ENCODE measurements at regions not wholly inside any gene's neighbourhood (a gene's known extent, or its start where the extent isn't known, plus 50 kb on each side); places are given as distances from the start of the nearest gene placed in this dataset.

GRCh38 chr16:66264311-66265047 is 102.0 kb upstream of the CDH5 start:
- DNase-seq, result no peak
- no peaks in the 10 kb centered on the region for H3K9me3 ChIP-seq
- no peaks in the 10 kb centered on the region for H3K27me3 ChIP-seq
- WGBS, 2 donors, result 87 to 93% methylated on average over 3 to 17 of the region's 17 CpGs
- no peak for TF ChIP-seq POLR2A (IDR thresholded peaks at IDR 0.05)
- no peak for TF ChIP-seq CTCF (IDR thresholded peaks at IDR 0.05)
- H3K36me3 ChIP-seq, result no peaks in the 10 kb centered on the region
- H3K4me1 ChIP-seq, result peaks cover 0 to 3% of the 10 kb centered on the region in 2 donors
- intact Hi-C loops (cut with DNase I), result no loop called here
- no peak overlapping the region for H3K27ac ChIP-seq
- H3K4me3 ChIP-seq (replicated peaks in 1 of 3), result no peak overlapping the region

GRCh38 chr16:66263973-66264310 is 102.5 kb upstream of the CDH5 start:
- WGBS, 2 donors, result 82 to 100% methylated on average over 1 of the region's 1 CpG
- intact Hi-C loops (cut with DNase I), result no loop called here
- H3K9me3 ChIP-seq, result no peaks in the 10 kb centered on the region
- TF ChIP-seq CTCF (IDR thresholded peaks at IDR 0.05) (no peak), POLR2A (IDR thresholded peaks at IDR 0.05) (no peak)
- no peak overlapping the region for H3K27ac ChIP-seq
- H3K27me3 ChIP-seq, result no peaks in the 10 kb centered on the region
- H3K36me3 ChIP-seq, result no peaks in the 10 kb centered on the region
- no peak overlapping the region for H3K4me3 ChIP-seq (replicated peaks in 1 of 3)
- H3K4me1 ChIP-seq, result peaks cover 0 to 3% of the 10 kb centered on the region in 2 donors
- no peak for DNase-seq

GRCh38 chr16:66263168-66263972 is 103.1 kb upstream of the CDH5 start:
- no peak overlapping the region for H3K27ac ChIP-seq
- no peaks in the 10 kb centered on the region for H3K36me3 ChIP-seq
- intact Hi-C loops (cut with DNase I), result no loop called here
- no peaks in the 10 kb centered on the region for H3K9me3 ChIP-seq
- WGBS, 2 donors, result 90 to 94% methylated on average over 6 of the region's 6 CpGs
- H3K4me3 ChIP-seq (replicated peaks in 1 of 3), result no peak overlapping the region
- H3K27me3 ChIP-seq, result no peaks in the 10 kb centered on the region
- H3K4me1 ChIP-seq, result peaks cover 0 to 3% of the 10 kb centered on the region in 2 donors
- no peak for DNase-seq
- TF ChIP-seq CTCF (IDR thresholded peaks at IDR 0.05) (no peak), POLR2A (IDR thresholded peaks at IDR 0.05) (no peak)

- Histone ChIP-seq H3K4me3 (replicated peaks in 1 of 3) (no peak overlapping the region), H3K27me3 (no peaks in the 10 kb centered on the region), H3K9me3 (no peaks in the 10 kb centered on the region), H3K4me1 (peaks cover 0 to 3% of the 10 kb centered on the region in 2 donors), H3K27ac (no peak overlapping the region), H3K36me3 (no peaks in the 10 kb centered on the region)
- no peak for TF ChIP-seq POLR2A (IDR thresholded peaks at IDR 0.05)
- DNase-seq, result no peak
- 81 to 85% methylated on average over 9 to 11 of the region's 11 CpGs for WGBS, 2 donors
- intact Hi-C loops (cut with DNase I), result no loop called here
Measured at GRCh38 chr16:66262253-66263167, 104.0 kb upstream of the CDH5 start.

GRCh38 chr16:66261826-66262225 is 104.7 kb upstream of the CDH5 start:
- TF ChIP-seq POLR2A (IDR thresholded peaks at IDR 0.05) (no peak), CTCF (IDR thresholded peaks at IDR 0.05) (no peak)
- Histone ChIP-seq H3K9me3 (no peaks in the 10 kb centered on the region), H3K27ac (no peak overlapping the region), H3K36me3 (no peaks in the 10 kb centered on the region), H3K4me3 (replicated peaks in 1 of 3) (no peak overlapping the region), H3K27me3 (no peaks in the 10 kb centered on the region), H3K4me1 (peaks cover 0 to 2% of the 10 kb centered on the region in 2 donors)
- 83 to 90% methylated on average over 3 of the region's 3 CpGs for WGBS, 2 donors
- no peak for DNase-seq
- intact Hi-C loops (cut with DNase I), result no loop called here
